ENCODE measurements at regions not wholly inside any gene's neighbourhood (a gene's known extent, or its start where the extent isn't known, plus 50 kb on each side); places are given as distances from the start of the nearest gene placed in this dataset.

- no peaks in the 10 kb centered on the region for H3K36me3 Mint-ChIP-seq (ENCODE audit: low read depth)
- H3K4me3 Mint-ChIP-seq, result peak overlapping the region; percentile 63
- peak; percentile 33 for DNase-seq
- H3K27ac Mint-ChIP-seq, result peak overlapping the region; percentile 82
- no peaks in the 10 kb centered on the region for H3K9me3 Mint-ChIP-seq
- TF ChIP-seq CTCF (IDR thresholded peaks at IDR 0.05), result no peak
- H3K27me3 Mint-ChIP-seq (ENCODE audit: insufficient read depth), result no peaks in the 10 kb centered on the region
- H3K4me1 Mint-ChIP-seq (ENCODE audit: low read depth), result peaks cover 39% of the 10 kb centered on the region
Measured at GRCh38 chrX:16023790-16024734, 99.3 kb upstream of the GRPR start.

- TF ChIP-seq CTCF (IDR thresholded peaks at IDR 0.05), result no peak
- H3K4me1 Mint-ChIP-seq (ENCODE audit: low read depth), result peaks cover 39% of the 10 kb centered on the region
- H3K27me3 Mint-ChIP-seq (ENCODE audit: insufficient read depth), result no peaks in the 10 kb centered on the region
- peak; percentile 6 for DNase-seq
- no peak overlapping the region for H3K4me3 Mint-ChIP-seq
- no peaks in the 10 kb centered on the region for H3K9me3 Mint-ChIP-seq
- no peak overlapping the region for H3K27ac Mint-ChIP-seq
- H3K36me3 Mint-ChIP-seq (ENCODE audit: low read depth), result no peaks in the 10 kb centered on the region
Measured at GRCh38 chrX:16022580-16023200, 100.7 kb upstream of the GRPR start.

DNA sequence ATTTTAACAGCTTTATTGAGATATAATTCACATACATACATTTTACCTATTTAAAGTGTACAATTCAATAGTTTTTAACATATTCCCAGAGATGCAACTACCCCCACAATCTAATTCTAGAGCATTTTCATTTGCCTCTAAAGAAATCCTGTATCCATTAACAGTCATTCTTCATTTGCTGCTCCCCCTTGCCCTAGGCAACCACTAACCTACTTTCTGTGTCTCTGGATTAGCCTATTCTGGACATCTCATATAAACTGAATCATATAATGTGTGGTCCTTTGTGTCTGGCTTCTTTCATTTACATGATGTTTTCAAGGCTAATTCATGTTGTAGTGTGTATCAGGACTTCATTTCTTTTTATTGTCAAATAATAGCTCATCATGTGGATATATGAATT is 105.1 kb upstream of the GRPR start:
- Mint-ChIP-seq H3K27ac (no peak overlapping the region), H3K36me3 (ENCODE audit: low read depth) (no peaks in the 10 kb centered on the region), H3K27me3 (ENCODE audit: insufficient read depth) (no peaks in the 10 kb centered on the region), H3K4me3 (no peak overlapping the region), H3K4me1 (ENCODE audit: low read depth) (peaks cover 22% of the 10 kb centered on the region), H3K9me3 (no peaks in the 10 kb centered on the region)
- no peak for DNase-seq
- TF ChIP-seq CTCF (IDR thresholded peaks at IDR 0.05), result no peak

DNA sequence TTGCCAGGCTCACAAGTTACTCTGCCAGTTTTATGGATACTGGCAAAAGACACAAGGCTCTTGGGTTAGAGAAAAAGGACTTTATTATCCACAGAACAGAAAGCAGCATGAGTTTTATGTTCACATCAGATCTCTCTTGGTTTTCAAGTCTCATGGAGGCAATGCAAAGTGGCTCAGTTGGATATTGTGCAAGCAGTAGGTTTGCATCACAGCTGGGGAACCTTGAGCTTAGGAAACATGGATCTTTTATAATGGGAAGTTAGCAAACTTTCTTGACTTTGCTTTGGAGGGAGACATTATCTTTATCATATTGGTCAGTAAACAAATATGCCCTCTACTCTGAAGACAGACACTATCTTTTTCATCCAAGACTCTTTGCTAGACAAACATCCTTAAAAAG is 109.2 kb upstream of the GRPR start:
- Mint-ChIP-seq H3K36me3 (ENCODE audit: low read depth) (no peaks in the 10 kb centered on the region), H3K4me3 (no peak overlapping the region), H3K27ac (no peak overlapping the region), H3K27me3 (ENCODE audit: insufficient read depth) (peaks cover 3% of the 10 kb centered on the region), H3K4me1 (ENCODE audit: low read depth) (no peaks in the 10 kb centered on the region), H3K9me3 (no peaks in the 10 kb centered on the region)
- DNase-seq, result no peak
- TF ChIP-seq CTCF (IDR thresholded peaks at IDR 0.05), result no peak

GRCh38 chrX:16012250-16012649 is 111.1 kb upstream of the GRPR start:
- TF ChIP-seq CTCF (IDR thresholded peaks at IDR 0.05), result no peak
- H3K27ac Mint-ChIP-seq, result no peak overlapping the region
- H3K4me3 Mint-ChIP-seq, result no peak overlapping the region
- DNase-seq, result no peak
- no peaks in the 10 kb centered on the region for H3K9me3 Mint-ChIP-seq
- H3K36me3 Mint-ChIP-seq (ENCODE audit: low read depth), result no peaks in the 10 kb centered on the region
- peaks cover 3% of the 10 kb centered on the region for H3K27me3 Mint-ChIP-seq (ENCODE audit: insufficient read depth)
- H3K4me1 Mint-ChIP-seq (ENCODE audit: low read depth), result no peaks in the 10 kb centered on the region
